ENCODE measurements at regions not wholly inside any gene's neighbourhood (a gene's known extent, or its start where the extent isn't known, plus 50 kb on each side); places are given as distances from the start of the nearest gene placed in this dataset.

DNA sequence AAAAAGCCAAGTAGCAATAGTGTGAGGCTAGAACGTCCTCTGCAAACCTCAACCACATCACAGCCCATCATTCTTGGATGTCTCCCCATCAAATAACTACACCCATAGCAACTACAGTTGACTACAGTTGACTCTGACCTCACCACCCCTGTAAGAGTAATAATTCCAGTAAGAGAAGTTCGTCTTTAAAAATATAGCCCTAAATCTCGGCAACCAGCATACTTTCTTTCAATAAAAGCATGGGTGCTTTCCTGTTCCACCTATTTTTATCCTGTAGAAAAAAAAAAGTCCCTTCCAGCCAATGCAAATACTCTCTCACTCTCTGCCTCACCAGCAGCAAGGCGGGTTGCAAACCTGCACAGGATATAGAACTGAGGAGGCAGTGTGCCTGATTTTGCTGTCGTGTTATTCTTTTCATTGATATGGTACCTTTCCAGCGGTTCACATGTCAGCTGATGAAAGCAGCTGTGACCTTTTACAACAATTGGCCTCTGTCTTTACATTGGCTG is 187.5 kb upstream of the NFE2L3 start:
- H3K4me1 ChIP-seq, result peaks cover 0 to 6% (median 0%) of the 10 kb centered on the region in 4 donors
- no peaks in the 10 kb centered on the region for H3K27me3 ChIP-seq
- peak overlapping the region in 1 of 4 donors; percentile 34 for H3K27ac ChIP-seq
- TF ChIP-seq POLR2A (IDR thresholded peaks at IDR 0.05), result no peak
- TF ChIP-seq, protein P1, sequence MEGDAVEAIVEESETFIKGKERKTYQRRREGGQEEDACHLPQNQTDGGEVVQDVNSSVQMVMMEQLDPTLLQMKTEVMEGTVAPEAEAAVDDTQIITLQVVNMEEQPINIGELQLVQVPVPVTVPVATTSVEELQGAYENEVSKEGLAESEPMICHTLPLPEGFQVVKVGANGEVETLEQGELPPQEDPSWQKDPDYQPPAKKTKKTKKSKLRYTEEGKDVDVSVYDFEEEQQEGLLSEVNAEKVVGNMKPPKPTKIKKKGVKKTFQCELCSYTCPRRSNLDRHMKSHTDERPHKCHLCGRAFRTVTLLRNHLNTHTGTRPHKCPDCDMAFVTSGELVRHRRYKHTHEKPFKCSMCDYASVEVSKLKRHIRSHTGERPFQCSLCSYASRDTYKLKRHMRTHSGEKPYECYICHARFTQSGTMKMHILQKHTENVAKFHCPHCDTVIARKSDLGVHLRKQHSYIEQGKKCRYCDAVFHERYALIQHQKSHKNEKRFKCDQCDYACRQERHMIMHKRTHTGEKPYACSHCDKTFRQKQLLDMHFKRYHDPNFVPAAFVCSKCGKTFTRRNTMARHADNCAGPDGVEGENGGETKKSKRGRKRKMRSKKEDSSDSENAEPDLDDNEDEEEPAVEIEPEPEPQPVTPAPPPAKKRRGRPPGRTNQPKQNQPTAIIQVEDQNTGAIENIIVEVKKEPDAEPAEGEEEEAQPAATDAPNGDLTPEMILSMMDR (IDR thresholded peaks at IDR 0.05), result no peak
- no peaks in the 10 kb centered on the region for H3K36me3 ChIP-seq
- H3K9me3 ChIP-seq, result no peaks in the 10 kb centered on the region
- H3K4me3 ChIP-seq, result no peak overlapping the region
- DNase-seq, result no peak

DNA sequence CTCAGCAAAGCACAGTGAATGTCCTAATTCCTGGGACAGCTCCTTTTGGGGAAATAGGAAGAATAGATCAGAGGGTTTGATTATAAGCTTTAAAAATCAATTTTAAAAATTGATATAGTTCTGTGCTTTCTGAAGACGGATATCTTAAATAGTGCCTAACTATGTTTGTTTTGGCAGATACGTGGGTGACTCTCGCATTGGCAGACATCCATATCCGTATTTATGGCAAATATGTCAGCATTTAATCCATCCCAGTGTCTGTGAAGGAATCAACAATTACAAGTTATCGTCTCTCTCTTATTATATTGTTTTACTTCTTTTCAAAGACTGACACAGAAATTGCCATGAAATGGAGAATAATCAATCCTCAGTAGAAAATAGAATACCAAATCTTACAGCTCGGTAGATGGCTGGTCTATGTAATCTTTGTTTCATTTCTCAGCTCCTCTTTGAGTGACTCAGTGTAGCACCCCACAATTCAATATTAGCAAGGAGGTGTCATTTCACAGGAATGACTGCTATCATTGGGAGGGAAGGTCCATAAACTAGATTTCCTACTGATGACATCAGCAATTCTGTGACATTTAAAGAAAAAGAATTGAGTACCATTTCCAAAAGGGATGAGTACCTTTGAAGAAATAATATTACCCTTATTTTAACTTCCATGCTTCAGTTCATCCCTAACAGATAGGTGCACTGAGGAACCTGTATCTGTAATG is 186.4 kb upstream of the NFE2L3 start:
- peaks cover 0 to 6% (median 0%) of the 10 kb centered on the region in 4 donors for H3K4me1 ChIP-seq
- peak overlapping the region in 1 of 4 donors; percentile 34 for H3K27ac ChIP-seq
- H3K4me3 ChIP-seq, result no peak overlapping the region
- H3K9me3 ChIP-seq, result no peaks in the 10 kb centered on the region
- TF ChIP-seq, protein P1 (IDR thresholded peaks at IDR 0.05), result no peak
- no peak for TF ChIP-seq POLR2A (IDR thresholded peaks at IDR 0.05)
- no peaks in the 10 kb centered on the region for H3K27me3 ChIP-seq
- H3K36me3 ChIP-seq, result no peaks in the 10 kb centered on the region
- DNase-seq, result no peak

DNA sequence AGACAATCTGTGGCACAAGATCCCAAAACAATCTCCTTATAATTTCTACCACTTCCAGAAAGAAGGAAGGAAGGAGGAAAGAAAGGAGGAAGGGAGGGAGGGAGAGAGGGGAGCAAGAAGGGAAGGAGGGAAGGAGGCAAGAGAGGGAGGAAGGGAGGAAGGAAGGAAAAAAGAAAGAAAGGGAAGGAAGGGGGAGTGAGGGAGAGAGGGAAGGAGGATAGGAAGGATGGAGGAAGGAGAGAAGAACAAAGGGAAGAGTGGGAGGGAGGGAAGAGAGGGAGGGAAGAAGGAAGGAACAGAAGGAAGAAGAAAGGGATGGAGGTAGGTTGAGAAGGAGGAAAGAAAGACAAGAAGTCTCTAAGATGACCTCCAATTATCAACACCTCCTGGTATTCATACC is 185.5 kb upstream of the NFE2L3 start:
- peaks cover 0 to 6% (median 0%) of the 10 kb centered on the region in 4 donors for H3K4me1 ChIP-seq
- no peak overlapping the region for H3K4me3 ChIP-seq
- H3K9me3 ChIP-seq, result no peaks in the 10 kb centered on the region
- no peaks in the 10 kb centered on the region for H3K36me3 ChIP-seq
- TF ChIP-seq, protein P1 (IDR thresholded peaks at IDR 0.05), result no peak
- no peak for TF ChIP-seq POLR2A (IDR thresholded peaks at IDR 0.05)
- H3K27me3 ChIP-seq, result no peaks in the 10 kb centered on the region
- DNase-seq, result no peak
- no peak overlapping the region for H3K27ac ChIP-seq

DNA sequence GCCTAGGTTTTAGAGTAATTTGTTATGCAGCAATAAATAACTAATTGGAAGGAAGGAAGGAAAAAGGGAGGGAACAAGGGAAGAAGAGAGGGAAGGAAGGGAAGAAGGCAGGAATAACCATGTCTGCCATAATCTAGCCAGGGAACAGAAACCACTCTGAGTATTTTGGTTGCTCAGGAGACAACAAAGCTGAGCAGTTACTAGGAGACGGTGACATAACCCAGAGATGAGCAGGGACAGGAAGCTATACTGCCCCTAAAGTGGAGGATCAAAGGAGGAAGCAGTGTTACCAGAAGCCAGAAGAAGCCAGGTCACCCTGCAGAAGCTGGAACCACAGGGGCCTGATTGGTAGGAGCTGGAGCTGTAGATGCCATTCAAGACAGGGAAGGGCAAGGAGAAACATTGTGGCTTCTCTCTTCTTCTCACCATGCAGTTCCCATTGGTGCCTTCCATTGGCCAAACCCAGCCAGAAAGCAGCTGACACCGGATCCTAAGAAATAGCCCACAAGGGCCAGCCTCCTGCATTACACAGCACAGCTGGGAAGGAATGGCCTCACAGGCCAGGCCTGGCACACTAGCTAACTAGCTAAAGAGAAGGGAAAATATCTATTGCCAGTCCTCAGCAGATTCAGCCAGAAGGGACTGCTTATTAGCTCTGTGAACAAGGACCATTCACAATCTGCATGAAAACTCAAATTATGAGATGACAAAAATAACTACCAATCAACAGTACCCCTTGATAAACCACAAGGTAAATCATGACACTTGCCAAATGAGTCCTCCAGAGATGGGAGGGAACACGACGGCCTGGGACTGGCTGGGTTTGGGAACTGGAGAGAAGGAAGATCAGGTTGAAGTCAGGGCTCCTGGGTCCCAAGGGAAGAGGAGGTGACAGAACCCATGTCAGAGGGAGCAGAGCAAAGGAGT is 184.5 kb upstream of the NFE2L3 start:
- no peak for DNase-seq
- TF ChIP-seq, protein P1 (IDR thresholded peaks at IDR 0.05), result no peak
- TF ChIP-seq POLR2A (IDR thresholded peaks at IDR 0.05), result no peak
- no peaks in the 10 kb centered on the region for H3K27me3 ChIP-seq
- peaks cover 0 to 6% (median 0%) of the 10 kb centered on the region in 4 donors for H3K4me1 ChIP-seq
- H3K36me3 ChIP-seq, result no peaks in the 10 kb centered on the region
- H3K4me3 ChIP-seq, result no peak overlapping the region
- peak overlapping the region in 2 of 4 donors; percentile 33 to 58 for H3K27ac ChIP-seq
- no peaks in the 10 kb centered on the region for H3K9me3 ChIP-seq

DNA sequence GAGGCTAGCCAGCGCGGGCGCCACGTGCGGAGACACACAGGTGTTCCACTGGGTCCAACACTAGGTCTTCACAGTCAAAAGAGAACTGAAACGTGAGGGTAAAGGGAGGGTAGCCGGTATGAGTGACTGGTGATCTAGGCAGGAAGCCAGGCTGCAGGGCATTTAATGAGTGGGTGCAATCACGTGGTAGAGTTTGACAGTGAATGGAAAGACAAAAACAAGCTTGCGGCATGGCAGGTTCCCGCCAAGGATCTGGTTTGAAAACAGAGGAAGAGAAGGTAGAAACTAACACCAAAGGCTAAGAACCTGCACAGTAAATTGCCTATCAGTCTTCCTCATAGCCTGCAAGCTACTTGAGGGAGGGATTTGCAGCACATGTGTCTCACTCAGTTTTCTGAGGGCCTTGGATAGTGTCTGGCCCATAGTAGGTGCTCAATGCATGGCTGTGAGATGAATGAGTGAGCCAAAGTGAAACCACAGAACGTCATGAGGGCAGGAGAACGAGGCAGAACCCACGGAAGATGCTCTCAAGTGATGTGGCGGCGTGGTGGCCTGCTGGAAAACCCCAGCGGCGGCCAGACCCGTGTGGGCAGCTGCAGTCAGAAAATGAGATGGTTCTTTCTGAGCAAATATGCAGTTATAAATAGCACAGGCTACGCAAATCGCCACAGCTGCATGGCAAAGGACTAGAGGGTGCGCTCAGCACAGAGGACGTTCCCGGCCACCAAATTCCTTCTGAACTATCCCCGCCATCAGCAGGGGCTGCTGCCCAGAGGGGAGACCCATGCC is 183.6 kb upstream of the NFE2L3 start:
- H3K4me1 ChIP-seq, result peaks cover 0 to 6% (median 0%) of the 10 kb centered on the region in 4 donors
- peak in 2 of 3 donors; percentile 72 to 82 for DNase-seq
- H3K27ac ChIP-seq, result peak overlapping the region in 2 of 4 donors; percentile 33 to 58
- no peaks in the 10 kb centered on the region for H3K36me3 ChIP-seq
- peak overlapping the region in 1 of 4 donors; percentile 15 for H3K4me3 ChIP-seq
- H3K9me3 ChIP-seq, result no peaks in the 10 kb centered on the region
- TF ChIP-seq POLR2A (IDR thresholded peaks at IDR 0.05), result no peak
- TF ChIP-seq, protein P1 (IDR thresholded peaks at IDR 0.05), result no peak
- H3K27me3 ChIP-seq, result no peaks in the 10 kb centered on the region

Measured in Peyer's patch (tissue), 4 donors.